Heart left ventricle (tissue), 13 donors: ENCODE measurements at regions not wholly inside any gene's neighbourhood (a gene's known extent, or its start where the extent isn't known, plus 50 kb on each side); places are given as distances from the start of the nearest gene placed in this dataset.

Source experiments
- POLR2A ChIP-seq, 2 donors: fragments of 450-650 bp; IDR thresholded peaks; one replicate each; pipeline ENCODE4 v1.6.1; 2017; ENCODE audit warnings: antibody characterized with exemption in 2 of 2, mild to moderate bottlenecking in 2 of 2, moderate library complexity in 2 of 2
- TF ChIP-seq, protein P1 (sequence below), 12 donors: fragments of 200-600 bp; sonication (generic) in 4 of 12; IDR thresholded peaks; one replicate each; pipeline versions ENCODE4 v1.5.0 to v1.8.0; 2018 to 2022; ENCODE audit warnings: antibody characterized with exemption in 12 of 12, mild to moderate bottlenecking in 5 of 12
- donor health status: ischemic (EF 13 %, LVEDD 7.1; RV severe dilation, severe dysfunction).
- donor health status: DM: no; HTN: yes; CAD: no.
- donor health status: DM: no; HTN: no; CAD: no.
- donor health status: ischemic (EF 25% LVEDD 6.9; RV normal size, moderate dysfunction).
- donor health status: ischemic (EF 25% LVEDD 5.7; RV mildly dilated, moderate dysfunction).
- donor health status: ischemic (EF 35%, LVEDD 5.7; RV mildly dilated, moderate dysfunction).
- donor health status: nonischemic (EF 11% LVEDD 7.7; RV severe dilation, severe dysfunction).
- donor health status: DM: yes; HTN: yes; CAD: no.
- donor health status: PGD.
- donor health status: ischemic (EF 29% LVEDD 5.4; RV normal size, mild dysfunction).
- donor health status: nonischemic (EF 23%, LVEDD 6.1; RV moderate dilation, normal function).

DNA sequence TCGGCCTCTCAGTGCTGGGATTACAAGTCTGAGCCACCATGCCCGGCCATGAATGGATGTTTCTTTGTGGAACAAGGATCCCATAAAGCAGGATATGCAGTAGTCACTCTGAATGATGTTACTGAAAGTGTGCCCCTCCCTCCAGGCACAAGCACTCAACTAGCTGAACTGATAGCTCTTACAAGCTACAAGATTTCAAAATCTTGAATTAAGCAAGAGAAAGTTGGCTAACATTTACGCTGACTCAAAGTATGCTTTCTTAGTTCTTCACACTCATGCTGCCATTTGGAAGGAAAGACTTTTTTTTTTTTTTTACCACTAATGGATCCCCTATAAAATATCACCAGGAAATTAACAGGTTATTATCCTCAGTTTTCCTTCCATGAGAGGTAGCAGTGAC lies 549.0 kb upstream of the PKDCC start:
- TF ChIP-seq, protein P1, sequence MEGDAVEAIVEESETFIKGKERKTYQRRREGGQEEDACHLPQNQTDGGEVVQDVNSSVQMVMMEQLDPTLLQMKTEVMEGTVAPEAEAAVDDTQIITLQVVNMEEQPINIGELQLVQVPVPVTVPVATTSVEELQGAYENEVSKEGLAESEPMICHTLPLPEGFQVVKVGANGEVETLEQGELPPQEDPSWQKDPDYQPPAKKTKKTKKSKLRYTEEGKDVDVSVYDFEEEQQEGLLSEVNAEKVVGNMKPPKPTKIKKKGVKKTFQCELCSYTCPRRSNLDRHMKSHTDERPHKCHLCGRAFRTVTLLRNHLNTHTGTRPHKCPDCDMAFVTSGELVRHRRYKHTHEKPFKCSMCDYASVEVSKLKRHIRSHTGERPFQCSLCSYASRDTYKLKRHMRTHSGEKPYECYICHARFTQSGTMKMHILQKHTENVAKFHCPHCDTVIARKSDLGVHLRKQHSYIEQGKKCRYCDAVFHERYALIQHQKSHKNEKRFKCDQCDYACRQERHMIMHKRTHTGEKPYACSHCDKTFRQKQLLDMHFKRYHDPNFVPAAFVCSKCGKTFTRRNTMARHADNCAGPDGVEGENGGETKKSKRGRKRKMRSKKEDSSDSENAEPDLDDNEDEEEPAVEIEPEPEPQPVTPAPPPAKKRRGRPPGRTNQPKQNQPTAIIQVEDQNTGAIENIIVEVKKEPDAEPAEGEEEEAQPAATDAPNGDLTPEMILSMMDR (IDR thresholded peaks at IDR 0.05), result no peak
- no peak for TF ChIP-seq POLR2A (IDR thresholded peaks at IDR 0.05)
